ENCODE measurements at regions not wholly inside any gene's neighbourhood (a gene's known extent, or its start where the extent isn't known, plus 50 kb on each side); places are given as distances from the start of the nearest gene placed in this dataset.

DNA sequence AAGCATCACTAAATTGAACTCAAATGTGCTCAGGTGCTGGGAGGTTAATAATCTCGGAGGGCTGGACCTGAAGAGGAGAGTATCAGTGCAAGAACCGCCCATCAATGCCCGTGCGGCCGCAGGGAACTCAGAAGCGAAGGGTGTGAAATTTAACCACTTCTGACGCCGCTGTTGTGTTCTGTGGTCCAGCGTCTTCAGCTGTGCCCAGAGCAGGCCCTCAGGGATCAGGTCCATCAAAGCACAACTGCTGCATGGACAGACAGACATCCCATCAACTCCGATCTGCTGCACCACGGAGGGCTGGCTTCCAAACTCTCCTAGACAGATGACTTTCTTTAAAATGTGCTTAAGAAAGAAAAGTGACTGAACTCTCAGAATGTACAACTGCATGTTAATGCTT lies 144.9 kb upstream of the TCERG1L start:
- H3K27me3 ChIP-seq (ENCODE audit: control insufficient read depth, insufficient read depth, low read length): peaks cover 2% of the 10 kb centered on the region
- TF ChIP-seq CTCF (IDR thresholded peaks at IDR 0.05): no peak
- peaks cover 24 to 29% of the 10 kb centered on the region in 2 donors for H3K27me3 Mint-ChIP-seq (ENCODE audit: low read depth in 2 of 2)
- H3K4me1 ChIP-seq (ENCODE audit: control insufficient read depth, insufficient read depth, low read length): peaks cover 7% of the 10 kb centered on the region
- no peak for ATAC-seq
- no peaks in the 10 kb centered on the region for H3K36me3 Mint-ChIP-seq
- H3K9me3 ChIP-seq (ENCODE audit: control insufficient read depth, insufficient read depth, low read length): no peaks in the 10 kb centered on the region
- no peaks in the 10 kb centered on the region for H3K9me3 Mint-ChIP-seq
- no peak overlapping the region for H3K4me3 ChIP-seq (ENCODE audit: low read length)
- H3K4me3 Mint-ChIP-seq: no peak overlapping the region
- H3K4me1 Mint-ChIP-seq: peaks cover 0 to 10% of the 10 kb centered on the region in 2 donors
- no peaks in the 10 kb centered on the region for H3K36me3 ChIP-seq (ENCODE audit: control insufficient read depth, insufficient read depth, low read length)
- WGBS (ENCODE audit: insufficient coverage): 74% methylated on average over 11 of the region's 11 CpGs
- no peak overlapping the region for H3K27ac ChIP-seq (ENCODE audit: low read length)
- intact Hi-C loops (cut with micrococcal nuclease): no loop called here
- no peak for DNase-seq
- no peak overlapping the region for H3K27ac Mint-ChIP-seq

DNA sequence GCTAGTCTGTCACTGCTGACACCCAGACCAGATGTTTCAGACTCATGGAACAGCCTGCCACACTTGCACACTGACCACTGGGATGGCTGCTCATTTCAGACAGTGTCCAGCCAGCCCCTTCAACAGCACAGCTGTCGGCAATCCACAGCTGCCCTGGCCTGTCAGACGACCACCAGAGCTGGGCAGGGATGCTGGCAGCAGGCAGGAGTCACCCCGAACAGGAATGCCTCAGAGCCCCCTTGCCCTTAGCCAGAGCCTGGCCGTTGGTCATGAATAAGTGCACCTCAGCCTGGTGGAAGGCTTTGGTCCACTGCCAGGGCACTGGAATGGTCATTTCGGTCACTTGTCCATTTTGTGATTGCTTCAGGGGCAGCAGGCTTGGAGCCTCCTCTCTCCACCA lies 149.6 kb upstream of the TCERG1L start:
- no peaks in the 10 kb centered on the region for H3K27me3 ChIP-seq (ENCODE audit: control insufficient read depth, insufficient read depth, low read length)
- Mint-ChIP-seq H3K9me3 (no peaks in the 10 kb centered on the region), H3K27me3 (ENCODE audit: low read depth in 2 of 2) (peaks cover 0 to 7% of the 10 kb centered on the region in 2 donors), H3K4me1 (no peaks in the 10 kb centered on the region), H3K27ac (no peak overlapping the region), H3K4me3 (no peak overlapping the region), H3K36me3 (no peaks in the 10 kb centered on the region)
- H3K4me1 ChIP-seq (ENCODE audit: control insufficient read depth, insufficient read depth, low read length): no peaks in the 10 kb centered on the region
- DNase-seq: no peak
- intact Hi-C loops (cut with micrococcal nuclease): no loop called here
- H3K36me3 ChIP-seq (ENCODE audit: control insufficient read depth, insufficient read depth, low read length): no peaks in the 10 kb centered on the region
- H3K9me3 ChIP-seq (ENCODE audit: control insufficient read depth, insufficient read depth, low read length): no peaks in the 10 kb centered on the region
- no peak overlapping the region for H3K4me3 ChIP-seq (ENCODE audit: low read length)
- WGBS (ENCODE audit: insufficient coverage): 57% methylated on average over 5 of the region's 5 CpGs
- ATAC-seq: no peak
- no peak for TF ChIP-seq CTCF (IDR thresholded peaks at IDR 0.05)
- no peak overlapping the region for H3K27ac ChIP-seq (ENCODE audit: low read length)

DNA sequence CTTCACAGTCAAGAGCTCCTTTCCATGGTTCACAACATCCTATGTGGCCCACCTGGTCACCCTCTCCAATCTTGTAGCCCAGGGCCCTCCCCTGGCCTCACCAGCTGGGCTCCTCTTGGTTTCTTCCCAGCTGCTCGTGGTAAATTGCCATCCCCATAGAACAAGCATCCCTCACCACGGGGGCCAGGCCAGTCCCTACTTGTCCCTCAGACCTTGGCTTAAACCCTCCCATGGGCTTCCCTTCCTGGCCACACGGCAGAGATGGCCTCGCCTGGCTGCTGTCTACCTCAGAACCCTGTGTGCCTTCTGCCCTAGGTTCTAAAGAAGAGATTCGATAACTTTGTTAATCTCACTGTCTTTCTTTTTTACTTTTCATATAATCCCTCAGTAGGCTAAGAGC lies 153.3 kb upstream of the TCERG1L start:
- Histone ChIP-seq H3K4me3 (ENCODE audit: low read length) (no peak overlapping the region), H3K27me3 (ENCODE audit: control insufficient read depth, insufficient read depth, low read length) (peaks cover 3% of the 10 kb centered on the region), H3K36me3 (ENCODE audit: control insufficient read depth, insufficient read depth, low read length) (no peaks in the 10 kb centered on the region), H3K9me3 (ENCODE audit: control insufficient read depth, insufficient read depth, low read length) (no peaks in the 10 kb centered on the region), H3K27ac (ENCODE audit: low read length) (no peak overlapping the region), H3K4me1 (ENCODE audit: control insufficient read depth, insufficient read depth, low read length) (no peaks in the 10 kb centered on the region)
- Mint-ChIP-seq H3K4me1 (no peaks in the 10 kb centered on the region), H3K27me3 (ENCODE audit: low read depth in 2 of 2) (peaks cover 2 to 13% of the 10 kb centered on the region in 2 donors), H3K36me3 (no peaks in the 10 kb centered on the region), H3K27ac (no peak overlapping the region), H3K4me3 (no peak overlapping the region), H3K9me3 (no peaks in the 10 kb centered on the region)
- 82% methylated on average over 5 of the region's 5 CpGs for WGBS (ENCODE audit: insufficient coverage)
- DNase-seq (no peak), ATAC-seq (no peak)
- TF ChIP-seq CTCF (IDR thresholded peaks at IDR 0.05): no peak
- intact Hi-C loops (cut with micrococcal nuclease): no loop called here

DNA sequence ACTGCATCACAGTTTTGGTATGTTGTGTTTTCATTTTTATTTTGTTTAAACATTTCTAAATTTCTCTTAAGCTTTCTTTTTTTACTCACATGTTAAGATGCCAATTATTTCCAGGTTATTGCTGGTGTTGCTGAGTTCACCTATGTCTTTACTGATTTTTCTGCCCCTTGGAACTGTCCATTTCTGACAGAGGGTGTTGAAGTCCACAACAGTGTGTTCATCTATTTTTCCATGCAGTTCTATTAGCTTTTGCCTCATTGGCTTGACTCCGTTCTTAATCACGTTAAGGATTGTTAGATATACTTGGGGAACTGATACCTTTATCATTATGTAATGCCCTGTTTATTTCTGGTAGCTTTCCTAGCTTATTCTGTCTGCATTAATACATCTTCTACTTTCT lies 158.0 kb upstream of the TCERG1L start:
- intact Hi-C loops (cut with micrococcal nuclease): no loop called here
- no peaks in the 10 kb centered on the region for H3K9me3 ChIP-seq (ENCODE audit: control insufficient read depth, insufficient read depth, low read length)
- no peak for ATAC-seq
- 74% methylated on average over 2 of the region's 2 CpGs for WGBS (ENCODE audit: insufficient coverage)
- H3K27ac ChIP-seq (ENCODE audit: low read length): no peak overlapping the region
- no peaks in the 10 kb centered on the region for H3K36me3 Mint-ChIP-seq
- H3K36me3 ChIP-seq (ENCODE audit: control insufficient read depth, insufficient read depth, low read length): no peaks in the 10 kb centered on the region
- TF ChIP-seq CTCF (IDR thresholded peaks at IDR 0.05): no peak
- H3K4me3 Mint-ChIP-seq: no peak overlapping the region
- H3K27me3 Mint-ChIP-seq (ENCODE audit: low read depth in 2 of 2): peaks cover 2 to 24% of the 10 kb centered on the region in 2 donors
- no peak overlapping the region for H3K27ac Mint-ChIP-seq
- no peak for DNase-seq
- H3K27me3 ChIP-seq (ENCODE audit: control insufficient read depth, insufficient read depth, low read length): peaks cover 3% of the 10 kb centered on the region
- H3K4me1 Mint-ChIP-seq: no peaks in the 10 kb centered on the region
- H3K9me3 Mint-ChIP-seq: no peaks in the 10 kb centered on the region
- H3K4me3 ChIP-seq (ENCODE audit: low read length): no peak overlapping the region
- H3K4me1 ChIP-seq (ENCODE audit: control insufficient read depth, insufficient read depth, low read length): no peaks in the 10 kb centered on the region

Measured in natural killer cell (primary cell).